ENCODE measurements at regions not wholly inside any gene's neighbourhood (a gene's known extent, or its start where the extent isn't known, plus 50 kb on each side); places are given as distances from the start of the nearest gene placed in this dataset.

DNA sequence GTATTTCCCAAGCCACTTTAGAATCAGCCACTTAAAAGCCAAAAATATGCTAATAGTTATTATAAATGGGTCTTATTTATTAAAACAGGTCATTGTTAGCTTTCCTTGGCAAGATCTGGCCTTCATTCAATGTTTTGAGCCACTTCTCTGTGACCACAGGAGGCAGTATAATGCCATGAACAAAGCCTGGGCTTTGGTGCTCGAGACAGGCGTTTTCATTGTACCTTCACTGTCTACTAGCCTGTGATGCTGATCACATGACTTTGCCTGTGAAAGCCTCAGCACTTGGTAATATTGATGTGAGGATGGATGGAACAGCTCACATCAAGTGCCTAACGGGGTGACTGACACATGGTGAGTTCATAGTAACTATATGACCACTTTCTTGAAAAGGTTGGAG is 217.0 kb downstream of the RWDD3 start:
- no peaks in the 10 kb centered on the region for H3K79me2 ChIP-seq (ENCODE audit: insufficient read depth, low read length)
- no peaks in the 10 kb centered on the region for H3K36me3 ChIP-seq (replicated peaks in 1 of 2; ENCODE audit: control insufficient read depth in 1 of 2, insufficient read depth in 2 of 2, low read length in 2 of 2)
- H3K4me1 ChIP-seq (ENCODE audit: control insufficient read depth in 1 of 2, insufficient read depth in 2 of 2, low read length in 2 of 2): no peaks in the 10 kb centered on the region
- Mint-ChIP-seq H3K4me3 (no peak overlapping the region), H3K9me3 (peaks cover 5 to 27% (median 16%) of the 10 kb centered on the region in 7 donors), H3K27me3 (ENCODE audit: low read depth in 3 of 3) (no peaks in the 10 kb centered on the region), H3K36me3 (no peaks in the 10 kb centered on the region), H3K4me1 (no peaks in the 10 kb centered on the region), H3K27ac (no peak overlapping the region)
- H3K4me2 ChIP-seq (replicated peaks; ENCODE audit: extremely low read depth, low read length, poor library complexity, severe bottlenecking): no peak overlapping the region
- TF ChIP-seq, protein P1, sequence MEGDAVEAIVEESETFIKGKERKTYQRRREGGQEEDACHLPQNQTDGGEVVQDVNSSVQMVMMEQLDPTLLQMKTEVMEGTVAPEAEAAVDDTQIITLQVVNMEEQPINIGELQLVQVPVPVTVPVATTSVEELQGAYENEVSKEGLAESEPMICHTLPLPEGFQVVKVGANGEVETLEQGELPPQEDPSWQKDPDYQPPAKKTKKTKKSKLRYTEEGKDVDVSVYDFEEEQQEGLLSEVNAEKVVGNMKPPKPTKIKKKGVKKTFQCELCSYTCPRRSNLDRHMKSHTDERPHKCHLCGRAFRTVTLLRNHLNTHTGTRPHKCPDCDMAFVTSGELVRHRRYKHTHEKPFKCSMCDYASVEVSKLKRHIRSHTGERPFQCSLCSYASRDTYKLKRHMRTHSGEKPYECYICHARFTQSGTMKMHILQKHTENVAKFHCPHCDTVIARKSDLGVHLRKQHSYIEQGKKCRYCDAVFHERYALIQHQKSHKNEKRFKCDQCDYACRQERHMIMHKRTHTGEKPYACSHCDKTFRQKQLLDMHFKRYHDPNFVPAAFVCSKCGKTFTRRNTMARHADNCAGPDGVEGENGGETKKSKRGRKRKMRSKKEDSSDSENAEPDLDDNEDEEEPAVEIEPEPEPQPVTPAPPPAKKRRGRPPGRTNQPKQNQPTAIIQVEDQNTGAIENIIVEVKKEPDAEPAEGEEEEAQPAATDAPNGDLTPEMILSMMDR (IDR thresholded peaks at IDR 0.05): no peak
- H3K27ac ChIP-seq (ENCODE audit: low read depth in 1 of 2, low read length in 2 of 2): no peak overlapping the region
- no peak for DNase-seq
- no peaks in the 10 kb centered on the region for H4K20me1 ChIP-seq (ENCODE audit: insufficient read depth, low read length)
- no peak overlapping the region for H3K9ac ChIP-seq (ENCODE audit: insufficient read depth, low read length, poor library complexity, severe bottlenecking)
- H2AFZ ChIP-seq (ENCODE audit: insufficient read depth, low read depth, low read length, poor library complexity, severe bottlenecking): no peak overlapping the region
- no peaks in the 10 kb centered on the region for H3K27me3 ChIP-seq (ENCODE audit: control insufficient read depth in 2 of 2, insufficient read depth in 2 of 2, low read length in 2 of 2)
- WGBS (ENCODE audit: insufficient coverage): no CpG with 5 or more reads among the region's 3 CpGs
- peaks cover 27 to 29% of the 10 kb centered on the region in 2 donors for H3K9me3 ChIP-seq (replicated peaks in 1 of 2; ENCODE audit: control insufficient read depth in 1 of 2, insufficient read depth in 1 of 2, low read length in 2 of 2)
- intact Hi-C loops (cut with micrococcal nuclease): no loop called here
- no peak overlapping the region for H3K4me3 ChIP-seq (replicated peaks in 1 of 3; ENCODE audit: low read depth in 2 of 3, low read length in 3 of 3)

DNA sequence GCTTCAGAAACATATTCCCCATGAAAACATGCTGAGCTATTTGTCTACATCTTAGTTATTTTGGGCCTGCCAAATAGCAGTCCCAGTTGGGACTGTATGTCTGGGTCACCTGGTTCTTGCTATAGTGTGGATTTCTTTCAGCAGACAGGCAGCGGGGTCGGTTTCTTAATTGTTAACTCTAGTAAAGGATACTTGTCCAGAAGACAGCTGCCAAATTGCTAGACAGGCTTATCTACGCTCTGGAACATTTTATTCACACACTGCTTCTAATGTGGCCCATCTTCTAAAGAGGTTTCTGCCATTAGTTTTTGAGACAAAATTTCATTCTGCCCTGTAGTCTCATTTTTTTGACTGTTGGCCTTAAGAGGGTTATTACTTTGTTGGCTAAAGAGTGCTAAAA is 217.9 kb downstream of the RWDD3 start:
- Mint-ChIP-seq H3K36me3 (no peaks in the 10 kb centered on the region), H3K4me1 (no peaks in the 10 kb centered on the region)
- H3K9me3 ChIP-seq (replicated peaks in 1 of 2; ENCODE audit: control insufficient read depth in 1 of 2, insufficient read depth in 1 of 2, low read length in 2 of 2): peaks cover 27 to 29% of the 10 kb centered on the region in 2 donors

More for the DNA sequence above, 217.9 kb downstream of the RWDD3 start:
- no peak for DNase-seq
- Mint-ChIP-seq H3K27ac (no peak overlapping the region), H3K4me3 (no peak overlapping the region), H3K27me3 (ENCODE audit: low read depth in 3 of 3) (no peaks in the 10 kb centered on the region), H3K9me3 (peaks cover 5 to 28% (median 16%) of the 10 kb centered on the region in 7 donors)
- Histone ChIP-seq H3K27me3 (ENCODE audit: control insufficient read depth in 2 of 2, insufficient read depth in 2 of 2, low read length in 2 of 2) (no peaks in the 10 kb centered on the region), H2AFZ (ENCODE audit: insufficient read depth, low read depth, low read length, poor library complexity, severe bottlenecking) (no peak overlapping the region), H3K4me3 (replicated peaks in 1 of 3; ENCODE audit: low read depth in 2 of 3, low read length in 3 of 3) (no peak overlapping the region), H3K79me2 (ENCODE audit: insufficient read depth, low read length) (no peaks in the 10 kb centered on the region), H3K9ac (ENCODE audit: insufficient read depth, low read length, poor library complexity, severe bottlenecking) (no peak overlapping the region), H3K36me3 (replicated peaks in 1 of 2; ENCODE audit: control insufficient read depth in 1 of 2, insufficient read depth in 2 of 2, low read length in 2 of 2) (no peaks in the 10 kb centered on the region), H4K20me1 (ENCODE audit: insufficient read depth, low read length) (no peaks in the 10 kb centered on the region), H3K4me2 (replicated peaks; ENCODE audit: extremely low read depth, low read length, poor library complexity, severe bottlenecking) (no peak overlapping the region), H3K27ac (ENCODE audit: low read depth in 1 of 2, low read length in 2 of 2) (no peak overlapping the region), H3K4me1 (ENCODE audit: control insufficient read depth in 1 of 2, insufficient read depth in 2 of 2, low read length in 2 of 2) (no peaks in the 10 kb centered on the region)
- WGBS (ENCODE audit: insufficient coverage): 100% methylated on average over 1 of the region's 3 CpGs
- intact Hi-C loops (cut with micrococcal nuclease): no loop called here
- TF ChIP-seq, protein P1 (IDR thresholded peaks at IDR 0.05): no peak

Data from CD14-positive monocyte (primary cell).